HEK293 (cell line): ENCODE measurements at regions not wholly inside any gene's neighbourhood (a gene's known extent, or its start where the extent isn't known, plus 50 kb on each side); places are given as distances from the start of the nearest gene placed in this dataset.

Experiments used
- CTCF ChIA-PET: fragments of 350-600 bp; formaldehyde crosslinking; extraction: SDS; loops from one replicate; lab custom pipeline; 2021; ENCODE audit warnings: antibody characterized with exemption; lab: Yijun Ruan, JAX
- POLR2A ChIA-PET: fragments of 300-600 bp; formaldehyde crosslinking; extraction: SDS; loops from one replicate; lab custom pipeline; 2020; ENCODE audit warnings: antibody characterized with exemption, inconsistent platforms; lab: Yijun Ruan, JAX
- H3K27ac ChIP-seq: fragments of 200-500 bp; sonication (Bioruptor generic); 2 replicates; pipeline ENCODE4 v1.5.1; 2014; ENCODE audit warnings: low read depth, low read length, control low read depth, inconsistent platforms; ENCODE audit errors: extremely low read depth
- H3K36me3 ChIP-seq, 2 experiments: fragments of 200-500 bp in 1 of 2; sonication (Bioruptor generic) in 1 of 2; 1 replicate in 1 of 2; 2 replicates in 1 of 2; pipeline ENCODE4 v1.5.1; 2014 to 2017; ENCODE audit warnings: inconsistent platforms in 2 of 2, low read length in 2 of 2; ENCODE audit not compliant: control insufficient read depth in 2 of 2, insufficient read depth in 1 of 2
- H3K4me1 ChIP-seq: fragments of 200-500 bp; sonication (Bioruptor generic); 2 replicates; pipeline ENCODE4 v1.5.1; 2014; ENCODE audit warnings: mild to moderate bottlenecking, low read length, inconsistent platforms; ENCODE audit not compliant: control insufficient read depth, insufficient read depth
- H3K4me3 ChIP-seq: 2 replicates; pipeline ENCODE4 v1.5.1; 2011; ENCODE audit warnings: low read depth, mild to moderate bottlenecking, control low read depth, low read length, moderate library complexity
- H3K9me3 ChIP-seq: fragments of 200-500 bp; sonication (Bioruptor generic); 2 replicates; pipeline ENCODE4 v1.5.1; 2014; ENCODE audit warnings: low read depth, low read length, inconsistent platforms; ENCODE audit not compliant: control insufficient read depth, insufficient read depth
- BCL11A ChIP-seq: fragments of 450-650 bp; formaldehyde crosslinking; IDR thresholded peaks from 2 replicates; pipeline ENCODE4 v1.5.1; 2016; ENCODE audit warnings: low read depth, missing biosample characterization, missing genetic modification characterization
- FEZF1 ChIP-seq: fragments of 450-650 bp; formaldehyde crosslinking; IDR thresholded peaks from 2 replicates; pipeline ENCODE4 v1.5.1; 2016; ENCODE audit warnings: missing biosample characterization, missing genetic modification characterization
- OVOL3 ChIP-seq: fragments of 450-650 bp; formaldehyde crosslinking; IDR thresholded peaks from 2 replicates; pipeline ENCODE4 v1.5.1; 2016; ENCODE audit warnings: missing biosample characterization, missing genetic modification characterization
- SCRT1 ChIP-seq: fragments of 450-650 bp; formaldehyde crosslinking; IDR thresholded peaks from 2 replicates; pipeline ENCODE4 v1.5.1; 2016; ENCODE audit warnings: missing biosample characterization, missing genetic modification characterization, borderline replicate concordance
- SP3 ChIP-seq: fragments of 450-650 bp; formaldehyde crosslinking; IDR thresholded peaks from 2 replicates; pipeline ENCODE4 v1.5.1; 2016; ENCODE audit warnings: missing biosample characterization, missing genetic modification characterization
- WT1 ChIP-seq: fragments of 450-650 bp; formaldehyde crosslinking; IDR thresholded peaks from 2 replicates; pipeline ENCODE4 v1.5.1; 2016; ENCODE audit warnings: missing biosample characterization, missing genetic modification characterization
- ZIC2 ChIP-seq: fragments of 450-650 bp; formaldehyde crosslinking; IDR thresholded peaks from 2 replicates; pipeline ENCODE4 v1.5.1; 2016; ENCODE audit warnings: missing biosample characterization, missing genetic modification characterization
- ZNF112 ChIP-seq: fragments of 450-650 bp; formaldehyde crosslinking; IDR thresholded peaks from 2 replicates; pipeline ENCODE4 v1.5.0; 2017; ENCODE audit warnings: missing biosample characterization, missing genetic modification characterization
- ZNF132 ChIP-seq: fragments of 450-650 bp; formaldehyde crosslinking; IDR thresholded peaks from 2 replicates; pipeline ENCODE4 v1.5.1; 2017; ENCODE audit warnings: missing biosample characterization, missing genetic modification characterization, borderline replicate concordance
- ZNF148 ChIP-seq: fragments of 450-650 bp; formaldehyde crosslinking; IDR thresholded peaks from 2 replicates; pipeline ENCODE4 v1.5.0; 2017; ENCODE audit warnings: missing biosample characterization, missing genetic modification characterization, borderline replicate concordance
- ZNF202 ChIP-seq: fragments of 450-650 bp; formaldehyde crosslinking; IDR thresholded peaks from 2 replicates; pipeline ENCODE4 v1.5.1; 2016; ENCODE audit warnings: missing biosample characterization, missing genetic modification characterization, borderline replicate concordance
- ZNF266 ChIP-seq: fragments of 450-650 bp; formaldehyde crosslinking; IDR thresholded peaks from 2 replicates; pipeline ENCODE4 v1.5.1; 2016; ENCODE audit warnings: missing biosample characterization, missing genetic modification characterization, low read depth
- ZNF324 ChIP-seq: fragments of 450-650 bp; formaldehyde crosslinking; IDR thresholded peaks from 2 replicates; pipeline ENCODE4 v1.5.1; 2016; ENCODE audit warnings: missing biosample characterization, missing genetic modification characterization
- ZNF335 ChIP-seq: fragments of 450-650 bp; formaldehyde crosslinking; conservative IDR thresholded peaks from 2 replicates; pipeline ENCODE4 v1.5.1; 2016; ENCODE audit warnings: missing biosample characterization, missing genetic modification characterization
- ZNF354C ChIP-seq: fragments of 450-650 bp; formaldehyde crosslinking; IDR thresholded peaks from 2 replicates; pipeline ENCODE4 v1.5.1; 2016; ENCODE audit warnings: missing biosample characterization, missing genetic modification characterization, low read depth, borderline replicate concordance
- ZNF391 ChIP-seq: fragments of 450-650 bp; formaldehyde crosslinking; IDR thresholded peaks from 2 replicates; pipeline ENCODE4 v1.5.1; 2016; ENCODE audit warnings: low read depth, missing biosample characterization, missing genetic modification characterization, borderline replicate concordance
- ZNF48 ChIP-seq: fragments of 450-650 bp; formaldehyde crosslinking; IDR thresholded peaks from 2 replicates; pipeline ENCODE4 v1.5.1; 2016; ENCODE audit warnings: missing biosample characterization, missing genetic modification characterization
- ZNF510 ChIP-seq: fragments of 450-650 bp; formaldehyde crosslinking; IDR thresholded peaks from 2 replicates; pipeline ENCODE4 v1.5.1; 2018; ENCODE audit warnings: mild to moderate bottlenecking, missing genetic modification characterization, missing biosample characterization; ENCODE audit not compliant: insufficient replicate concordance
- ZNF514 ChIP-seq: fragments of 450-650 bp; formaldehyde crosslinking; IDR thresholded peaks from 2 replicates; pipeline ENCODE4 v1.5.1; 2016; ENCODE audit warnings: missing biosample characterization, missing genetic modification characterization
- ZNF555 ChIP-seq: fragments of 450-650 bp; formaldehyde crosslinking; conservative IDR thresholded peaks from 2 replicates; pipeline ENCODE4 v1.5.1; 2017; ENCODE audit warnings: missing biosample characterization, mild to moderate bottlenecking, missing genetic modification characterization, inconsistent platforms
- ZNF610 ChIP-seq: fragments of 450-650 bp; formaldehyde crosslinking; IDR thresholded peaks from 2 replicates; pipeline ENCODE4 v1.5.1; 2016; ENCODE audit warnings: missing biosample characterization, missing genetic modification characterization, borderline replicate concordance
- ZNF629 ChIP-seq: fragments of 450-650 bp; formaldehyde crosslinking; IDR thresholded peaks from 2 replicates; pipeline ENCODE4 v1.5.1; 2017; ENCODE audit warnings: missing biosample characterization, missing genetic modification characterization
- ZNF701 ChIP-seq: fragments of 450-650 bp; formaldehyde crosslinking; IDR thresholded peaks from 2 replicates; pipeline ENCODE4 v1.5.1; 2016; ENCODE audit warnings: missing biosample characterization, missing genetic modification characterization
- TF ChIP-seq, protein P1 (sequence below): fragments of 450-650 bp; formaldehyde crosslinking; IDR thresholded peaks from 2 replicates; pipeline ENCODE4 v1.5.1; 2016; ENCODE audit warnings: missing biosample characterization, missing genetic modification characterization, borderline replicate concordance

DNA sequence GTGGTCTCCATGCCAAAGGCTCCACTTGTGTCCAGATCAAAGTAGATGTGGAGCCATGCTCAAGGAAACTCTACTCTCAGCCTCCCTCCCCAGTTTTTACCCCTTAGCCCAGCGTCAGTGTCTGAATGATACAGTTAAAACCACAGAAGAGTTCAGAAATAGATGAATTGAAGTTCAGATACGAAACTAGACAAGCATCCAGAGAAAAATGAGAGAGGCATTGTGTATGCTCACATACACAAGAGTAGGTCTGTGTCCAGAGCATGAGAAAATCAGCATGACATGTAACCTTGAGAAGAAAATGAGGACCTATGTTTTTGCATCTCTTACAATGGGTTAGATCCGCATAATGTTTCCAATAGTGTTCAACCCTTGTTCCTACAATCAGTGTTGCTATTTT is 612.8 kb upstream of the PKDCC start (continued):
- no peak for TF ChIP-seq ZNF391
- TF ChIP-seq, protein P1, sequence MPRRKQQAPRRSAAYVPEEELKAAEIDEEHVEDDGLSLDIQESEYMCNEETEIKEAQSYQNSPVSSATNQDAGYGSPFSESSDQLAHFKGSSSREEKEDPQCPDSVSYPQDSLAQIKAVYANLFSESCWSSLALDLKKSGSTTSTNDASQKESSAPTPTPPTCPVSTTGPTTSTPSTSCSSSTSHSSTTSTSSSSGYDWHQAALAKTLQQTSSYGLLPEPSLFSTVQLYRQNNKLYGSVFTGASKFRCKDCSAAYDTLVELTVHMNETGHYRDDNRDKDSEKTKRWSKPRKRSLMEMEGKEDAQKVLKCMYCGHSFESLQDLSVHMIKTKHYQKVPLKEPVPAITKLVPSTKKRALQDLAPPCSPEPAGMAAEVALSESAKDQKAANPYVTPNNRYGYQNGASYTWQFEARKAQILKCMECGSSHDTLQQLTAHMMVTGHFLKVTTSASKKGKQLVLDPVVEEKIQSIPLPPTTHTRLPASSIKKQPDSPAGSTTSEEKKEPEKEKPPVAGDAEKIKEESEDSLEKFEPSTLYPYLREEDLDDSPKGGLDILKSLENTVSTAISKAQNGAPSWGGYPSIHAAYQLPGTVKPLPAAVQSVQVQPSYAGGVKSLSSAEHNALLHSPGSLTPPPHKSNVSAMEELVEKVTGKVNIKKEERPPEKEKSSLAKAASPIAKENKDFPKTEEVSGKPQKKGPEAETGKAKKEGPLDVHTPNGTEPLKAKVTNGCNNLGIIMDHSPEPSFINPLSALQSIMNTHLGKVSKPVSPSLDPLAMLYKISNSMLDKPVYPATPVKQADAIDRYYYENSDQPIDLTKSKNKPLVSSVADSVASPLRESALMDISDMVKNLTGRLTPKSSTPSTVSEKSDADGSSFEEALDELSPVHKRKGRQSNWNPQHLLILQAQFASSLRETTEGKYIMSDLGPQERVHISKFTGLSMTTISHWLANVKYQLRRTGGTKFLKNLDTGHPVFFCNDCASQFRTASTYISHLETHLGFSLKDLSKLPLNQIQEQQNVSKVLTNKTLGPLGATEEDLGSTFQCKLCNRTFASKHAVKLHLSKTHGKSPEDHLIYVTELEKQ, result no peak

DNA sequence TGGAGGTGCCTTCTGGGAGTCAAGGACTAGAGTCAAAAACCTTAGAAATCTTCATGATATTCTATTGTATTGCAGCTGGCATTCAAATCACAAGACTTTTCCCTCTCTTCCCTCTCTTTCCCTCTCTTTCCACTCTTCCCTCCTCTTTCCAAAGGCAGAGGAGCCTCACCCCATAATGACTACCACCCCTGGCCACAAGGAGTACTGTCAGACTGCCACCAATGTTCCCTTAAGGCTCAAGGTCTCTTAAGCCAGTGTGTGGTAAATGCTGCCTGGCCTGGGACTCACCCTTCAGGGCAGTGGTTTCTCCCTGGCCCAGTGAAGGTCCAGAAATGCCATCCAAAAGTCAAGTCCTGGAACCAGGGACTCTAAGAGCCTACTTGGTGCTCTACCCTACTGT is 605.9 kb upstream of the PKDCC start:
- POLR2A ChIA-PET, result no interaction called here
- H3K9me3 ChIP-seq, result no peaks in the 10 kb centered on the region
- TF ChIP-seq ZNF555 (tag by site-specific recombination), result no peak
- no peak for TF ChIP-seq ZNF354C (tag by site-specific recombination)
- no peak for TF ChIP-seq SCRT1 (tag by site-specific recombination)
- no peak overlapping the region for H3K27ac ChIP-seq
- CTCF ChIA-PET, result no interaction called here
- no peak overlapping the region for H3K4me3 ChIP-seq
- no peaks in the 10 kb centered on the region for H3K36me3 ChIP-seq
- H3K4me1 ChIP-seq, result no peaks in the 10 kb centered on the region

- POLR2A ChIA-PET, result no interaction called here
- TF ChIP-seq ZNF202 (tag by site-specific recombination) (no peak), ZNF324 (tag by site-specific recombination) (no peak), ZNF610 (no peak), ZNF266 (tag by site-specific recombination) (no peak), FEZF1 (no peak), BCL11A (no peak), WT1 (tag by site-specific recombination) (no peak), ZNF148 (no peak), ZNF629 (tag by site-specific recombination) (no peak), SP3 (tag by site-specific recombination) (no peak), ZNF132 (tag by site-specific recombination) (no peak), ZNF48 (no peak), ZIC2 (no peak), ZNF514 (tag by site-specific recombination) (no peak), OVOL3 (tag by site-specific recombination) (no peak), ZNF701 (tag by site-specific recombination) (no peak), ZNF335 (no peak), ZNF510 (tag by site-specific recombination) (no peak), ZNF112 (tag by site-specific recombination) (no peak)
- Histone ChIP-seq H3K27ac (no peak overlapping the region), H3K36me3 (no peaks in the 10 kb centered on the region), H3K4me3 (no peak overlapping the region), H3K9me3 (no peaks in the 10 kb centered on the region), H3K4me1 (no peaks in the 10 kb centered on the region)
- CTCF ChIA-PET, result no interaction called here
Observed at GRCh38 chr2:41445865-41446264, 602.0 kb upstream of the PKDCC start.
